ENCODE measurements at regions not wholly inside any gene's neighbourhood (a gene's known extent, or its start where the extent isn't known, plus 50 kb on each side); places are given as distances from the start of the nearest gene placed in this dataset.

DNA sequence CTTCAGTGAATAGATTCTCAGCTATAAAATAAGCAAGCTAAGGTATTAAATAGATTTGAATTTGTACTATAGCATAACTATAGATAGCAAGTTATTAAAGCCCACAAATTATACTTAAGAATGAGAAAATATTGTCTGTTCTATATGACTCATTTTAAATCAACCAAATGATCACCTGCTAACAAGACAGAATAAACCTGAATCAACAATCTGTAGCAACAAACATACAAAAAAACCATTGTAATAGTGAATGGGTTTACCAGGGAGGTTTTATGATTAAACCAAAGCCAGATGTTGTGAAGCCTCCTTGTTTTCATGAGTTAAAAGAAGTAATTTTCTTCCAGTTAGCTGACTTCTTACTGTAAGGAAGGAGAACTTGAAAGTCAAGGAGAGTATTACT lies 71.9 kb upstream of the HTR1B start:
- TF ChIP-seq POLR2A (IDR thresholded peaks at IDR 0.05; ENCODE audit: control extremely low read depth in 1 of 2, low read depth in 2 of 2, low read length in 2 of 2) (no peak), CHD1 (IDR thresholded peaks at IDR 0.05; ENCODE audit: low read depth, low read length) (no peak)
- TF ChIP-seq, protein P1, sequence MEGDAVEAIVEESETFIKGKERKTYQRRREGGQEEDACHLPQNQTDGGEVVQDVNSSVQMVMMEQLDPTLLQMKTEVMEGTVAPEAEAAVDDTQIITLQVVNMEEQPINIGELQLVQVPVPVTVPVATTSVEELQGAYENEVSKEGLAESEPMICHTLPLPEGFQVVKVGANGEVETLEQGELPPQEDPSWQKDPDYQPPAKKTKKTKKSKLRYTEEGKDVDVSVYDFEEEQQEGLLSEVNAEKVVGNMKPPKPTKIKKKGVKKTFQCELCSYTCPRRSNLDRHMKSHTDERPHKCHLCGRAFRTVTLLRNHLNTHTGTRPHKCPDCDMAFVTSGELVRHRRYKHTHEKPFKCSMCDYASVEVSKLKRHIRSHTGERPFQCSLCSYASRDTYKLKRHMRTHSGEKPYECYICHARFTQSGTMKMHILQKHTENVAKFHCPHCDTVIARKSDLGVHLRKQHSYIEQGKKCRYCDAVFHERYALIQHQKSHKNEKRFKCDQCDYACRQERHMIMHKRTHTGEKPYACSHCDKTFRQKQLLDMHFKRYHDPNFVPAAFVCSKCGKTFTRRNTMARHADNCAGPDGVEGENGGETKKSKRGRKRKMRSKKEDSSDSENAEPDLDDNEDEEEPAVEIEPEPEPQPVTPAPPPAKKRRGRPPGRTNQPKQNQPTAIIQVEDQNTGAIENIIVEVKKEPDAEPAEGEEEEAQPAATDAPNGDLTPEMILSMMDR (IDR thresholded peaks at IDR 0.05; ENCODE audit: control extremely low read depth in 1 of 3, insufficient read depth in 1 of 3, low read depth in 1 of 3, low read length in 3 of 3) = no peak
